MCF 10A (cell line): ENCODE measurements at regions not wholly inside any gene's neighbourhood (a gene's known extent, or its start where the extent isn't known, plus 50 kb on each side); places are given as distances from the start of the nearest gene placed in this dataset.

Source experiments
- BruUV-seq: library from RNA; stranded (reverse); fragments of 400-500 nt; replicated peaks from 2 replicates; lab custom pipeline; 2021; lab: Mats Ljungman, UMichigan
- CTCF ChIA-PET: fragments of 300-600 bp; sonication (Branson Sonifier 250); formaldehyde crosslinking; extraction: SDS; loops from one replicate; lab custom pipeline; 2021; ENCODE audit warnings: antibody characterized with exemption, inconsistent platforms; lab: Yijun Ruan, JAX
- POLR2A ChIA-PET: fragments of 300-600, 350-650 bp; sonication (Branson Sonifier 250); formaldehyde crosslinking; extraction: SDS; loops from one replicate; lab custom pipeline; 2020; ENCODE audit warnings: antibody characterized with exemption, inconsistent platforms; lab: Yijun Ruan, JAX
- DNase-seq: peaks from one replicate; pipeline ENCODE4 v3.0.0-alpha.2; 2018; ENCODE audit not compliant: unreplicated experiment
- H3K27ac Mint-ChIP-seq: one replicate; pipeline ENCODE4 v1.8.0; 2022; ENCODE audit warnings: mild to moderate bottlenecking, low read depth, mixed read lengths; ENCODE audit not compliant: unreplicated experiment
- H3K27me3 Mint-ChIP-seq: one replicate; pipeline ENCODE4 v1.8.0; 2022; ENCODE audit warnings: mixed read lengths; ENCODE audit not compliant: insufficient read depth, unreplicated experiment
- H3K36me3 Mint-ChIP-seq: one replicate; pipeline ENCODE4 v1.8.0; 2022; ENCODE audit warnings: mild to moderate bottlenecking, moderate library complexity, mixed read lengths; ENCODE audit not compliant: insufficient read depth, unreplicated experiment
- H3K4me1 Mint-ChIP-seq: one replicate; pipeline ENCODE4 v1.8.0; 2022; ENCODE audit warnings: mixed read lengths; ENCODE audit not compliant: insufficient read depth, unreplicated experiment
- H3K4me3 Mint-ChIP-seq: one replicate; pipeline ENCODE4 v1.8.0; 2022; ENCODE audit warnings: mild to moderate bottlenecking, moderate library complexity, mixed read lengths; ENCODE audit not compliant: unreplicated experiment
- H3K9me3 Mint-ChIP-seq: one replicate; pipeline ENCODE4 v1.8.0; 2022; ENCODE audit warnings: mixed read lengths; ENCODE audit not compliant: unreplicated experiment
- CTCF ChIP-seq: fragments of 200-600 bp; IDR thresholded peaks from one replicate; pipeline ENCODE4 v1.8.0; 2022; ENCODE audit warnings: antibody characterized with exemption, mild to moderate bottlenecking; ENCODE audit not compliant: unreplicated experiment
- intact Hi-C: fragments of 100-400 bp; cut with micrococcal nuclease; formaldehyde crosslinking; loops from 2 replicates; pipeline ENCODE4 v1.14.1; 2022

GRCh38 chr5:101860145-101860544 lies 435.9 kb downstream of the SLCO4C1 start:
- no peak overlapping the region for H3K4me3 Mint-ChIP-seq
- ChIA-PET CTCF (interaction anchor here (0.5 to 1.5 kb wide), 2 partner anchors 28 to 83 kb away, joined by 3 to 4 read pairs; no protein-coding TSS in a partner anchor), POLR2A (no interaction called here)
- no peaks in the 10 kb centered on the region for H3K27me3 Mint-ChIP-seq
- no peaks in the 10 kb centered on the region for H3K36me3 Mint-ChIP-seq
- no peak for DNase-seq
- no TSS peak for BruUV-seq
- H3K4me1 Mint-ChIP-seq: no peaks in the 10 kb centered on the region
- no peak overlapping the region for H3K27ac Mint-ChIP-seq
- intact Hi-C loops: no loop called here
- no peaks in the 10 kb centered on the region for H3K9me3 Mint-ChIP-seq
- TF ChIP-seq CTCF: no peak

GRCh38 chr5:101846496-101846895 lies 449.6 kb downstream of the SLCO4C1 start:
- no TSS peak for BruUV-seq
- Mint-ChIP-seq H3K27me3 (no peaks in the 10 kb centered on the region), H3K36me3 (no peaks in the 10 kb centered on the region), H3K4me3 (no peak overlapping the region), H3K4me1 (no peaks in the 10 kb centered on the region), H3K9me3 (no peaks in the 10 kb centered on the region), H3K27ac (no peak overlapping the region)
- DNase-seq: no peak
- no peak for TF ChIP-seq CTCF
- POLR2A ChIA-PET: no interaction called here
- CTCF ChIA-PET: no interaction called here
- intact Hi-C loops: no loop called here

- no TSS peak for BruUV-seq
- Mint-ChIP-seq H3K27ac (no peak overlapping the region), H3K27me3 (no peaks in the 10 kb centered on the region), H3K9me3 (no peaks in the 10 kb centered on the region), H3K4me3 (no peak overlapping the region), H3K36me3 (no peaks in the 10 kb centered on the region), H3K4me1 (no peaks in the 10 kb centered on the region)
- ChIA-PET CTCF (no interaction called here), POLR2A (no interaction called here)
- no peak for DNase-seq
- no peak for TF ChIP-seq CTCF
- intact Hi-C loops: no loop called here
Measured at GRCh38 chr5:101843055-101843454, 453.0 kb downstream of the SLCO4C1 start.

- Mint-ChIP-seq H3K27me3 (no peaks in the 10 kb centered on the region), H3K36me3 (no peaks in the 10 kb centered on the region), H3K4me1 (no peaks in the 10 kb centered on the region), H3K9me3 (no peaks in the 10 kb centered on the region), H3K4me3 (no peak overlapping the region), H3K27ac (no peak overlapping the region)
- TF ChIP-seq CTCF: no peak
- no TSS peak for BruUV-seq
- intact Hi-C loops: no loop called here
- POLR2A ChIA-PET: no interaction called here
- DNase-seq: no peak
- CTCF ChIA-PET: interaction anchor here (0.6 kb wide), 1 partner anchor 322 kb away, joined by 3 read pairs; no protein-coding TSS in a partner anchor
Measured at GRCh38 chr5:101838435-101838834, 457.6 kb downstream of the SLCO4C1 start.
